HCT116 (cell line): ENCODE measurements at regions not wholly inside any gene's neighbourhood (a gene's known extent, or its start where the extent isn't known, plus 50 kb on each side); places are given as distances from the start of the nearest gene placed in this dataset.

Experiments used
- ATAC-seq: fragments of 200-7000 bp; cut with Tn5 transposase; 2 replicates; pipeline ENCODE4 v1.9.1; 2020; ENCODE audit warnings: mild to moderate bottlenecking, moderate library complexity
- BruUV-seq: library from RNA; stranded (reverse); fragments of 400-500 nt; replicated peaks from 2 replicates; lab custom pipeline; 2021; lab: Mats Ljungman, UMichigan
- CTCF ChIA-PET: fragments of 300-600 bp; sonication (Branson Sonifier 250); formaldehyde crosslinking; loops from one replicate; lab custom pipeline; 2021; ENCODE audit warnings: antibody characterized with exemption; lab: Charles Lee
- POLR2A ChIA-PET: fragments of 300-600, 350-600 bp; sonication (Branson Sonifier 250); formaldehyde crosslinking; loops from one replicate; lab custom pipeline; 2021; ENCODE audit warnings: antibody characterized with exemption; lab: Charles Lee
- RAD21 ChIA-PET, 2 experiments: fragments of 300-600 bp; sonication (Branson Sonifier 250); formaldehyde crosslinking; loops; one replicate each; lab custom pipeline; 2023; ENCODE audit warnings: low total read pairs in 2 of 2; ENCODE audit not compliant: uncharacterized antibody in 2 of 2, unreplicated experiment in 2 of 2, low non-redundant PET in 1 of 2; lab: Charles Lee
- DNase-seq: peaks from one replicate; pipeline ENCODE4 v3.0.0-alpha.2; 2010; ENCODE audit warnings: low read depth, low spot score
- H2AFZ ChIP-seq: fragments of 200-600 bp; shearing (Covaris generic), sonication (generic); 2 replicates; pipeline ENCODE4 v1.6.1; 2017; ENCODE audit warnings: low read depth, mixed run types, mixed read lengths, antibody characterized with exemption, low read length; ENCODE audit not compliant: poor library complexity, severe bottlenecking
- H3K27ac ChIP-seq: 2 replicates; pipeline ENCODE4 v1.5.1; 2012; ENCODE audit warnings: low read depth, low read length
- H3K27me3 ChIP-seq: fragments of 200-600 bp; sonication (generic); 2 replicates; pipeline ENCODE4 v1.6.1; 2016; ENCODE audit warnings: mixed run types, low read length, mixed read lengths; ENCODE audit not compliant: insufficient read depth
- H3K36me3 ChIP-seq, 2 experiments: fragments of 200-500 bp in 1 of 2; fragments of 200-600 bp in 1 of 2; sonication (Bioruptor generic) in 1 of 2; sonication (generic) in 1 of 2; 2 replicates each; pipeline versions ENCODE4 v1.5.1 to v1.6.1; 2014 to 2016; ENCODE audit warnings: low read length in 2 of 2, inconsistent platforms in 1 of 2, mixed read lengths in 1 of 2, mixed run types in 1 of 2; ENCODE audit not compliant: insufficient read depth in 2 of 2, control insufficient read depth in 1 of 2
- H3K4me1 ChIP-seq, 2 experiments: fragments of 200-600 bp in 1 of 2; sonication (generic) in 1 of 2; 2 replicates each; pipeline versions ENCODE4 v1.5.1 to v1.6.1; 2012 to 2017; ENCODE audit warnings: low read length in 2 of 2, inconsistent platforms in 1 of 2, mild to moderate bottlenecking in 1 of 2, mixed read lengths in 1 of 2, mixed run types in 1 of 2, moderate library complexity in 1 of 2; ENCODE audit not compliant: insufficient read depth in 2 of 2, control insufficient read depth in 1 of 2
- H3K4me2 ChIP-seq: fragments of 200-600 bp; sonication (generic); 2 replicates; pipeline ENCODE4 v1.6.1; 2017; ENCODE audit warnings: mixed run types, low read length, mixed read lengths
- H3K4me3 ChIP-seq, 2 experiments: fragments of 200-600 bp in 1 of 2; sonication (generic) in 1 of 2; replicated peaks in 1 of 2; 2 replicates each; pipeline ENCODE4 v1.5.1; 2011 to 2016; ENCODE audit warnings: low read length in 2 of 2, control low read depth in 1 of 2, low read depth in 1 of 2, mild to moderate bottlenecking in 1 of 2, mixed read lengths in 1 of 2, mixed run types in 1 of 2
- H3K79me2 ChIP-seq: fragments of 200-600 bp; sonication (generic); 2 replicates; pipeline ENCODE4 v1.6.1; 2017; ENCODE audit warnings: mild to moderate bottlenecking, mixed run types, low read length, moderate library complexity, mixed read lengths; ENCODE audit not compliant: insufficient read depth
- H3K9ac ChIP-seq: fragments of 200-600 bp; sonication (generic); 2 replicates; pipeline ENCODE4 v1.6.1; 2016; ENCODE audit warnings: low read length, mixed read lengths
- H3K9me2 ChIP-seq: fragments of 200-600 bp; sonication (generic), shearing (Covaris generic); 2 replicates; pipeline ENCODE4 v1.6.1; 2017; ENCODE audit warnings: mixed run types, mild to moderate bottlenecking, moderate library complexity; ENCODE audit not compliant: insufficient read depth
- H3K9me3 ChIP-seq, 2 experiments: fragments of 200-500 bp in 1 of 2; fragments of 200-600 bp in 1 of 2; sonication (Bioruptor generic) in 1 of 2; sonication (generic) in 1 of 2; 2 replicates each; pipeline ENCODE4 v1.6.1; 2014 to 2017; ENCODE audit warnings: low read length in 2 of 2, mixed read lengths in 2 of 2, inconsistent platforms in 1 of 2, low read depth in 1 of 2, mild to moderate bottlenecking in 1 of 2, mixed run types in 1 of 2, moderate library complexity in 1 of 2; ENCODE audit not compliant: control insufficient read depth in 1 of 2, insufficient read depth in 1 of 2
- H4K20me1 ChIP-seq: fragments of 200-600 bp; sonication (generic), shearing (Covaris generic); 2 replicates; pipeline ENCODE4 v1.6.1; 2017; ENCODE audit warnings: mixed run types, mild to moderate bottlenecking, moderate library complexity; ENCODE audit not compliant: insufficient read depth
- CEBPB ChIP-seq: IDR thresholded peaks from 2 replicates; pipeline ENCODE4 v1.6.1; 2012; ENCODE audit warnings: low read depth
- EGR1 ChIP-seq: IDR thresholded peaks from 2 replicates; pipeline ENCODE4 v1.6.1; 2012; ENCODE audit warnings: low read depth
- EZH2 ChIP-seq: fragments of 200-600 bp; sonication (generic); IDR thresholded peaks from 2 replicates; pipeline ENCODE4 v1.6.1; 2017; ENCODE audit warnings: antibody characterized with exemption, mixed run types
- EZH2phosphoT487 ChIP-seq: fragments of 200-600 bp; IDR thresholded peaks from 2 replicates; pipeline ENCODE4 v1.6.1; 2018; ENCODE audit warnings: antibody characterized with exemption, borderline replicate concordance
- JUND ChIP-seq: IDR thresholded peaks from 2 replicates; pipeline ENCODE4 v1.6.1; 2012
- MAX ChIP-seq: IDR thresholded peaks from 2 replicates; pipeline ENCODE4 v1.6.1; 2012
- SIN3A ChIP-seq: IDR thresholded peaks from 2 replicates; pipeline ENCODE4 v1.6.1; 2012; ENCODE audit warnings: low read depth
- SRF ChIP-seq: IDR thresholded peaks from 2 replicates; pipeline ENCODE4 v1.6.1; 2012; ENCODE audit warnings: low read depth
- YY1 ChIP-seq: IDR thresholded peaks from 2 replicates; pipeline ENCODE4 v1.6.1; 2011; ENCODE audit warnings: low read length, low read depth, moderate library complexity, mild to moderate bottlenecking; ENCODE audit not compliant: insufficient replicate concordance; ENCODE audit errors: extremely low read depth
- ZBTB33 ChIP-seq: IDR thresholded peaks from 2 replicates; pipeline ENCODE4 v1.6.1; 2011; ENCODE audit warnings: mild to moderate bottlenecking, low read length, moderate library complexity; ENCODE audit not compliant: insufficient replicate concordance; ENCODE audit errors: extremely low read depth
- ZNF274 ChIP-seq: fragments of 200-500 bp; sonication (Bioruptor generic); IDR thresholded peaks from 2 replicates; pipeline ENCODE4 v1.6.1; 2014; ENCODE audit warnings: mild to moderate bottlenecking, low read depth, low read length, inconsistent platforms
- intact Hi-C: fragments of 100-400 bp; cut with micrococcal nuclease; formaldehyde crosslinking; loops from 2 replicates; pipeline ENCODE4 v1.10.0; 2022
- TF ChIP-seq, protein P1 (sequence below): IDR thresholded peaks from 2 replicates; pipeline ENCODE4 v1.6.1; 2012

GRCh38 chr5:116640236-116640635 lies 65.6 kb upstream of the SEMA6A start:
- intact Hi-C loops = no loop called here
- no peaks in the 10 kb centered on the region for H4K20me1 ChIP-seq
- no peaks in the 10 kb centered on the region for H3K9me3 ChIP-seq
- H3K9me2 ChIP-seq = no peaks in the 10 kb centered on the region
- no peak for ATAC-seq
- no peak overlapping the region for H3K9ac ChIP-seq
- H3K36me3 ChIP-seq = no peaks in the 10 kb centered on the region
- no peaks in the 10 kb centered on the region for H3K4me1 ChIP-seq
- CTCF ChIA-PET = no interaction called here
- H3K4me3 ChIP-seq = no peak overlapping the region
- no peak overlapping the region for H3K27ac ChIP-seq
- no peaks in the 10 kb centered on the region for H3K79me2 ChIP-seq
- DNase-seq = no peak
- POLR2A ChIA-PET = no interaction called here
- no peak overlapping the region for H3K4me2 ChIP-seq
- BruUV-seq = no TSS peak
- H3K27me3 ChIP-seq = no peaks in the 10 kb centered on the region
- no peak for TF ChIP-seq ZNF274
- TF ChIP-seq JUND = no peak
- no peak for TF ChIP-seq SIN3A
- no peak for TF ChIP-seq SRF
- TF ChIP-seq ZBTB33 = no peak
- TF ChIP-seq EZH2phosphoT487 = no peak
- TF ChIP-seq EZH2 = no peak
- no peak for TF ChIP-seq YY1
- TF ChIP-seq MAX = no peak
- TF ChIP-seq CEBPB = no peak
- TF ChIP-seq EGR1 = no peak
- TF ChIP-seq, protein P1, sequence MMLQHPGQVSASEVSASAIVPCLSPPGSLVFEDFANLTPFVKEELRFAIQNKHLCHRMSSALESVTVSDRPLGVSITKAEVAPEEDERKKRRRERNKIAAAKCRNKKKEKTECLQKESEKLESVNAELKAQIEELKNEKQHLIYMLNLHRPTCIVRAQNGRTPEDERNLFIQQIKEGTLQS = no peak
- TF ChIP-seq, all 23 proteins: peak for 0
- RAD21 ChIA-PET = no interaction called here
- H2AFZ ChIP-seq = no peak overlapping the region
